Right lobe of liver (tissue), 6 donors: ENCODE measurements at regions not wholly inside any gene's neighbourhood (a gene's known extent, or its start where the extent isn't known, plus 50 kb on each side); places are given as distances from the start of the nearest gene placed in this dataset.

Experiments
- ATAC-seq, 4 donors: fragments of 200-7000 bp; cut with Tn5 transposase; one replicate each; pipeline ENCODE4 v1.9.1; 2020; ENCODE audit warnings: mild to moderate bottlenecking in 4 of 4, moderate library complexity in 4 of 4
- DNase-seq, 3 donors: peaks; one replicate each; pipeline ENCODE4 v3.0.0-alpha.2; 2020
- H3K27ac ChIP-seq, 3 donors: fragments of 200-600 bp; one replicate each; pipeline ENCODE4 v1.8.0; 2022
- H3K27me3 ChIP-seq, 2 donors: fragments of 200-600 bp; one replicate each; pipeline ENCODE4 v1.8.0; 2022
- H3K36me3 ChIP-seq, 4 donors: fragments of 200-600 bp; sonication (generic) in 1 of 4; one replicate each; pipeline versions ENCODE4 v1.5.1 to v1.8.0; 2017 to 2022; ENCODE audit warnings: control low read depth in 1 of 4
- H3K4me1 ChIP-seq, 4 donors: fragments of 200-600 bp; sonication (generic) in 1 of 4; one replicate each; pipeline versions ENCODE4 v1.5.1 to v1.8.0; 2017 to 2022; ENCODE audit warnings: control low read depth in 1 of 4
- H3K4me3 ChIP-seq, 3 donors: fragments of 200-600 bp; one replicate each; pipeline ENCODE4 v1.8.0; 2022
- H3K9me3 ChIP-seq, 4 donors: fragments of 200-600 bp; sonication (generic) in 1 of 4; one replicate each; pipeline versions ENCODE4 v1.5.1 to v1.8.0; 2017 to 2022; ENCODE audit warnings: control low read depth in 1 of 4
- POLR2A ChIP-seq: fragments of 450-650 bp; IDR thresholded peaks from one replicate; pipeline ENCODE4 v1.6.1; 2017; ENCODE audit warnings: antibody characterized with exemption, mild to moderate bottlenecking
- WGBS: methylation state at CpG from one replicate; pipeline ENCODE4 v1.1.6; 2018; ENCODE audit warnings: low coverage, low lambda C conversion rate; ENCODE audit not compliant: insufficient coverage; ENCODE audit errors: missing lambda C conversion rate; 5-methylcytosine and 5-hydroxymethylcytosine counted together
- intact Hi-C, 2 donors: fragments of 100-400 bp; cut with DNase I; formaldehyde crosslinking; loops; one replicate each; pipeline versions ENCODE4 v1.11.2 to v1.14.1; 2022
- TF ChIP-seq, protein P1 (sequence below), 4 donors: fragments of 200-600 bp in 3 of 4; fragments of 450-650 bp in 1 of 4; IDR thresholded peaks; one replicate each; pipeline versions ENCODE4 v1.5.1 to v1.8.0; 2016 to 2022; ENCODE audit warnings: antibody characterized with exemption in 4 of 4, mild to moderate bottlenecking in 2 of 4
- donor health status: DM: no; HTN: yes; CAD: no.
- donor health status: DM: no; HTN: no; CAD: no.
- donor health status: DM: no; HTN: no; CAD: no.
- donor health status: DM: no; HTN: yes; CAD: no.
- donor health status: DM: no; HTN: yes; CAD: no.

- DNase-seq (no peak), ATAC-seq (no peak)
- intact Hi-C loops = no loop called here
- no peak overlapping the region for H3K27ac ChIP-seq
- TF ChIP-seq, protein P1, sequence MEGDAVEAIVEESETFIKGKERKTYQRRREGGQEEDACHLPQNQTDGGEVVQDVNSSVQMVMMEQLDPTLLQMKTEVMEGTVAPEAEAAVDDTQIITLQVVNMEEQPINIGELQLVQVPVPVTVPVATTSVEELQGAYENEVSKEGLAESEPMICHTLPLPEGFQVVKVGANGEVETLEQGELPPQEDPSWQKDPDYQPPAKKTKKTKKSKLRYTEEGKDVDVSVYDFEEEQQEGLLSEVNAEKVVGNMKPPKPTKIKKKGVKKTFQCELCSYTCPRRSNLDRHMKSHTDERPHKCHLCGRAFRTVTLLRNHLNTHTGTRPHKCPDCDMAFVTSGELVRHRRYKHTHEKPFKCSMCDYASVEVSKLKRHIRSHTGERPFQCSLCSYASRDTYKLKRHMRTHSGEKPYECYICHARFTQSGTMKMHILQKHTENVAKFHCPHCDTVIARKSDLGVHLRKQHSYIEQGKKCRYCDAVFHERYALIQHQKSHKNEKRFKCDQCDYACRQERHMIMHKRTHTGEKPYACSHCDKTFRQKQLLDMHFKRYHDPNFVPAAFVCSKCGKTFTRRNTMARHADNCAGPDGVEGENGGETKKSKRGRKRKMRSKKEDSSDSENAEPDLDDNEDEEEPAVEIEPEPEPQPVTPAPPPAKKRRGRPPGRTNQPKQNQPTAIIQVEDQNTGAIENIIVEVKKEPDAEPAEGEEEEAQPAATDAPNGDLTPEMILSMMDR (IDR thresholded peaks at IDR 0.05) = no peak
- no peak for TF ChIP-seq POLR2A
- no peak overlapping the region for H3K4me3 ChIP-seq
- H3K9me3 ChIP-seq = no peaks in the 10 kb centered on the region
- no peaks in the 10 kb centered on the region for H3K36me3 ChIP-seq
- H3K27me3 ChIP-seq = no peaks in the 10 kb centered on the region
- peaks cover 0 to 5% (median 2%) of the 10 kb centered on the region in 4 donors for H3K4me1 ChIP-seq
- 61% methylated on average over 2 of the region's 2 CpGs for WGBS
Measured at GRCh38 chr6:11930240-11930639, 81.9 kb upstream of the HIVEP1 start.

DNA sequence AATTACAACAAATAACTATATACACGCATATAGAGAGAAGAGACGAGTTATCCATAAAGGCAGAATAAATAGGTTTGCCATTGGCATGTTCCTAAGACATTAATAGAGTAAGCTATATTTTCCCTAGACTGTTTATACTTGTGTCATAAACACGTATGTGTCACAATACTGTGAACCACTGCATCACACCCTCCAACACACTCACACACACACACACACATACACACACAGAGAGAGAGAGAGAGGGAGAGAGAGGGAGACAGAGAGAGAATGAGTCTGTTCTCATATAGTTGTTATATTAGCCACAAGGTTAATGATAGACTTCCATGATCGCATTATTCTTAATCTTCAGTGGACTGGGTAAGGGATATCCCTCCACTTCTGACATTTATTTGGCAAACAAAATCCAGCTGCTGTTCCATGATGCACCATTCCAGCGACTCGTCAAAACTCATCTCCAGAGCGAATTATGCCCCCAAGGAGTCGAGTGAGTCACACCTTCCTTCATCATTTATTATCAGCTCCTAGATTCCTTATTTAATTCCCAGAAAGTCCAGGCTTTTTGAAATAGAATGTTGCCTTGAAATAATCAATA lies 82.8 kb upstream of the HIVEP1 start:
- ATAC-seq (no peak), DNase-seq (no peak)
- H3K27me3 ChIP-seq = no peaks in the 10 kb centered on the region
- H3K4me3 ChIP-seq = no peak overlapping the region
- intact Hi-C loops = no loop called here
- 82% methylated on average over 8 of the region's 8 CpGs for WGBS
- H3K4me1 ChIP-seq = no peaks in the 10 kb centered on the region
- H3K36me3 ChIP-seq = no peaks in the 10 kb centered on the region
- H3K27ac ChIP-seq = no peak overlapping the region
- H3K9me3 ChIP-seq = no peaks in the 10 kb centered on the region
- TF ChIP-seq, protein P1 (IDR thresholded peaks at IDR 0.05) = no peak
- no peak for TF ChIP-seq POLR2A

DNA sequence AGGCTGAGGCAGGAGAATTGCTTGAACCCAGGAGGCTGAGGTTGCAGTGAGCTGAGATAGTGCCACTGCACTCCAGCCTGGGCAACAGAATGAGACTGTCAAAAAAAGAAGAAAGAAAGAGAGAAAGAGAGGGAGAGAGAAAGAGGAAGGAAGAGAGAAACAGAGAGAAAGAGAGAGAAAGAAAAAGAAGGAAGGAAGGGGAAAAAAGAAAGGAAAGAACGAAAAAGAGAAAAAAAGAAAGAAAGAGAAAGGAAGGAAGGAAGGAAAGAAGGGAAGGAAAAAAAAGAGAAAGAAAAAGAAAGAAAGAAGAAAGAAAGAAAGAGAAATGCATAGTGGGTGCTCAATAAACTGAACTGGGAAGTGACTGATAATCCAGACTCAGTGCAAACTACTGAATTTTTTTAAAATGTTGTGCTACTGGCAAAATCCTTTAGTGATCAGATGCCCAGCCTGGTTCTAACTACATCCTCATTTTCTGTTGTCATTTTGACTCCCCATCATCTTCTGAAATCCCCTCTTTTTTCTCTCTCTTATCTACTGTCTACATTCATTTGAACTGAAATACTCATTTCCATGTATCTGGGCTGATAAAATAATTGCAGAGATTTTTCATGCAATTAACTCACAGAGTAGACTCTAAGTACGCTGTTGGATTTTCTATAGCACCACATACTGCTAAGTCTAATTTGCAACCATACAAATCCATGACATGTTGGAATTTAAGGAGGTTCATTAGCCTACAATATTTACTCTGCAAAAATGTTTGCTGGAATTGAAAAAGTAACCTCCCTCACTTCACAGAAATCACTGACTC lies 85.3 kb upstream of the HIVEP1 start:
- no peak for TF ChIP-seq POLR2A
- TF ChIP-seq, protein P1 (IDR thresholded peaks at IDR 0.05) = no peak
- no peak for DNase-seq
- WGBS = 76% methylated on average over 2 of the region's 2 CpGs
- Histone ChIP-seq H3K9me3 (no peaks in the 10 kb centered on the region), H3K4me1 (no peaks in the 10 kb centered on the region), H3K4me3 (no peak overlapping the region), H3K36me3 (no peaks in the 10 kb centered on the region), H3K27ac (no peak overlapping the region), H3K27me3 (no peaks in the 10 kb centered on the region)
- no peak for ATAC-seq
- intact Hi-C loops = no loop called here

- H3K4me3 ChIP-seq = no peak overlapping the region
- ATAC-seq (no peak), DNase-seq (no peak)
- intact Hi-C loops = no loop called here
- no peak overlapping the region for H3K27ac ChIP-seq
- H3K4me1 ChIP-seq = no peaks in the 10 kb centered on the region
- no peak for TF ChIP-seq POLR2A
- TF ChIP-seq, protein P1 (IDR thresholded peaks at IDR 0.05) = no peak
- no peaks in the 10 kb centered on the region for H3K36me3 ChIP-seq
- H3K9me3 ChIP-seq = no peaks in the 10 kb centered on the region
- WGBS = 96% methylated on average over 9 of the region's 9 CpGs
- no peaks in the 10 kb centered on the region for H3K27me3 ChIP-seq
Measured at GRCh38 chr6:11925805-11926204, 86.3 kb upstream of the HIVEP1 start.
